NOMO-1 (cell line): ENCODE measurements at regions not wholly inside any gene's neighbourhood (a gene's known extent, or its start where the extent isn't known, plus 50 kb on each side); places are given as distances from the start of the nearest gene placed in this dataset.
"Not testable (repeated sequence)": the region's sequence is repeated elsewhere in the genome, so short reads cannot be mapped to it uniquely, and the experiment has no call there.

Experiments used
- DNase-seq, 2 experiments: peaks; one replicate each; lab custom pipeline; 2025; ENCODE audit not compliant: unreplicated experiment in 2 of 2; lab: John Stamatoyannopoulos, UW

DNA sequence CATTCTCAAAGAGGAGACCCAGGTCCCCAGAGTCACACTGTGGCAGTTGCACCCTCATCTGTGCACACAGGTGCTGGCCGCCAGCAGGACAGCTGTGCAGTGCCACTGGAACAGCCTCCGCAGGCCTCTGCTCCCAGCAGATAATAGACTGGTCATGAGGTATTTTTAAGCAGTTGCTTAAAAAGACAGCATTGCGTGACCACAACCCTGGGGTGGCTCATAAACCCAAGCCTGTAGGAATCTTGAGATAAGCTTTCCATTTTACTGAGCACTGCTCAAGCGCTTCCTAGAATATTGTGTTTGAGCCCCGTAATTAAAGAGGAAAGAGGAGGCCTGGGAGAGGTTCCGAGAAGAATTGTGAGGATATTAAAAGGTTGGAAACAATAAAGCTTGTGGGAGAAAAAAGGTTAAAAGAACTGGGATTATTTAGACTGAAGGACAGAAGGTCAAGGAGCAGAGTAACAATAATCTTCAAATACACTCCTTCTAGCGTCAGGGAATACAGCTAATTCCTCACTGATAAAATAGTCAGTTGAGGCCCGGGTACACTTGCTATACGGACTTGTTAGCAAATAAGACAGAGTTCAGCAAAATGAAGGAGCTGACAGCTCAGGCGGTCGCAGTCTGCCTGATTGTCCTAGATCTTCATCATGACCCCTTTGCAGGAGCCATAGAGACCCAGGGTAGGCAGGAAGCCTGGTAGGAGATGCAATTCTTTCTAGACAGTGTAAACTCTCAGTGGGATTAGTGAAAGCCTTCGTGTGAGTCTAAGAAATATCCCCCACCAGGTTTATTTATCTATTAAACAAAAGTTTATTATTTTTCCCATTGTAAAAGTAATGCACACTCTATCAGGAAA lies 86.2 kb upstream of the KIT start:
- DNase-seq, result no peak

DNA sequence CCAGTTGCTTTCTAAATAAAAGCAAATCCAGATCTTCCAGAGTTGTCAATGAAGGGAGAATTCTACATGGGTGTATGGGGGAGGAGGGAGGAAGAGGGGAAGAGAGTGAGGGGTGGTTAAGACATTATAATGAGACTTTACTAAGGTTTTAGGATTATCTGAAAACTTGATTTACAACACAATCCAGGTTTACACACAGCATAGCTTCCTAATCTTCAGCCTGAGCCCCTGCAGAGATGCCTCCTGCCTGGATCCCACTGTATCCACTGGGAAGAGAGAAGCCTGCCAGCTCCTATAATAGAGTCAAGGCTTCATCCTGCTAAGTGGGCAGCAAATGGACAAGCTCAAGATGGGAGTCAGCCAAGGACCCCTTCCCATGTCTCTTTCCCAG lies 85.6 kb upstream of the KIT start:
- DNase-seq, result no peak

DNA sequence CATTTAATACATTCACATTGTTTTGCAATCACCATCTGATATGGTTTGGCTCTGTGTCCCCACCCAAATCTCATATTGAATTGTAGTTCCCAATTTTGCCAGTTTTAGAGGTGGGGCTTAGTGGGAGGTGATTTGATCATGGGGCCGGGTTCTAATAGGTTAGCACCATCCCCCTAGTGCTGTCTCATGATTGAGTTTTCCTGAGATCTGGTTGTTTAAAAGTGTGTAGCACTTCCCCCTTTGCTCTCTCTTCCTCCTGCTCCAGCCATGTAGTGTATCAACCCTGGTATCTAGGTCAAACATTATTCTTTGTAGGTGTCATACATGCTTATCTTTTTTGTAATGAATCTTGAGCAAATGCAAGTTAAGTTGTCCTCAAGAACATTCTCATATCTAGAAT lies 83.3 kb upstream of the KIT start:
- DNase-seq, result no peak

DNA sequence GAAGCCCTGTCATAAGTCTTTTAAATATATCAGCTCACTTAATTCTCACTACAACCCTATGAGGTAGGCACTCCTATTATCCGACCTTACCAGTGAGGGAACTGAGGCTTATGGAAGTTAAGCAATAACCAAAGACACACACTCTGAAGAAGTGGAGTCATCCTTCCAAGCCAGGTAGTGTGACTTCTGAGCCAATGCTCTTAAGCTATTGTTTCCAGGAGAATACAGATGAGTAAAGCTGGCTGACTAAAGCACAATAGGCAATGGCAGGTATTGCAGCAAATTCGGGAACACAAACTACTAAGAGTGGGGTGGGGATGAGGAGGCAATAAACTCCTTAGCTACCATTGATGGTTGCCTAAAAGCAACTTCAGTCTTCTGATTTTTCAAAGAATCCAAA lies 81.8 kb upstream of the KIT start:
- DNase-seq, result no peak

DNA sequence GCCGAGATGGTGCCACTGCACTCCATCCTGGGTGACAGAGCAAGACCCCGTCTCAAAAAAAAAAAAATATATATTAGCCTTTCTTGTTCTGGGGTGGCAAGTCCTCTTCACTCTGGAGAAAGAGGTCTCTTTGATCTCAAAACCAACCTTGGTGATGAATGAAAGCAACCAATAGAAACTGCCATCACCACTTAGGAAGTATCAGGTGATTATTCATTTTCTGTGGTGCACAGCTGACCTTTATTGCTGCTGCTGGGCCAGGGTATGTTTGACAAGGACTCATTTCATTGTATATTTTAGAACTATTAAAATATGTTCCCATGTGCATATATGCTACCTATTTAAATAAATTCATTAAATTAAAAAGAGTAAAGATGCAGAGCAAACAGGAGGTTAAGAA lies 76.0 kb upstream of the KIT start:
- DNase-seq, result no peak

DNA sequence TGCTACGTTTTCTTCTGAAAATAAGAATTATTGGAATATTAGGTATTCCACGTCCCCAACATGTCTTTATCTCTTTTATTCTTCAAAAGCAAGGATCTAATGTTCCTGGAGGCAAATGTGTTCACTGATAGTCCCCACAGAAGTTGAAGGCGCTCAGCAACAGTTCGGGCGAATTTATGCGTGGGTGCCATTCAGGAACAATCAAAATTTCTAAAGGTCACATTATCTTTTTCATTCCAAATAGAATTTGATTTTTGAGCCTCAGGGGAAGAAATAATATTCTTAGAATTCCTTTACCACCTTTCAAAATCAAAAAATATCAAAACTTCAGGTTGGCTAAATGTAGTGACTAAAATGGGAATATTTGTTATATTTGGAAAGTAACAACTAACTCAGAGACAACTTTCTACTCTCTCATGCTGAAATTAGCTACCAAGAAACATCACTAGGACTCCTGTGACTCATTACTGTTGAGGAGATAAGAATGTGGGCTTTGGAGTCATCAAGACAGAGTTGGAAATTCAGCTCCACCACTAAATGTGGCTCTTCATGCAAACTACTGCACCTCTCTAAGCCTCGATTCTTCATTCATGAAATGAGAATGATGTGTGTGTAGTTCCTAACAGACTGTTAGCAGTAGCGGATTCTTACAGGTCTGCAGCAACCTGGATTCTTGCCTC lies 72.3 kb upstream of the KIT start:
- DNase-seq, result no peak

DNA sequence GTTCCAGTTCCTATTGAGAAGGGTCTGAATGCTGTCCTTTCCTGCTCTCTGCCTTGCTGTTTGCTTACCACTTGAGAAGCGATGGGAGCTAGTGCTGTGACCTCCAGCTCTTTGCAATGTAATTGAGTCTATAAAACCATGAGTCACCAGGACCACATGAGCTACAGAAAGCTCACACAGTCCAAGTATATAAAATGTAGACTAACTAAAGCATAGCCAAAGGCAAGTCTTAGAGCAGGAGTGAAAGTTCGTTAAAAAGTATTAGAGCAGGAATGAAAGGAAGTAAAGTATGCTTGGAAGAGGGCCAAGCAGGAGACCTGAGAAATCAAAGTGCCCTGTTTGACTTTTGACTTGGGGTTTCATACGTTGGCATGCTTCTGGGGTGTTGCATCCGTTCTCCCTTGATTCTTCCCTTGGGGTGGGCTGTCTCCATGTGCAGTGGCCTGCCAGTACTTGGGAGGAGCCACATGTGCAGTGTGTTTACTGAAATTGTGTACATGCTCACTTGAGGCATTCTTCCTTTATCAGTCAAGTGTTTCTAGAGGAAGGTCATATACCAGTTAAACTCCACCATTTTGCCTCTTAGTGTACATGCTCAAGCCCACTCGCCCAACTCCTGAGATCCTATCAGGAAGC lies 71.3 kb upstream of the KIT start:
- no peak for DNase-seq

DNA sequence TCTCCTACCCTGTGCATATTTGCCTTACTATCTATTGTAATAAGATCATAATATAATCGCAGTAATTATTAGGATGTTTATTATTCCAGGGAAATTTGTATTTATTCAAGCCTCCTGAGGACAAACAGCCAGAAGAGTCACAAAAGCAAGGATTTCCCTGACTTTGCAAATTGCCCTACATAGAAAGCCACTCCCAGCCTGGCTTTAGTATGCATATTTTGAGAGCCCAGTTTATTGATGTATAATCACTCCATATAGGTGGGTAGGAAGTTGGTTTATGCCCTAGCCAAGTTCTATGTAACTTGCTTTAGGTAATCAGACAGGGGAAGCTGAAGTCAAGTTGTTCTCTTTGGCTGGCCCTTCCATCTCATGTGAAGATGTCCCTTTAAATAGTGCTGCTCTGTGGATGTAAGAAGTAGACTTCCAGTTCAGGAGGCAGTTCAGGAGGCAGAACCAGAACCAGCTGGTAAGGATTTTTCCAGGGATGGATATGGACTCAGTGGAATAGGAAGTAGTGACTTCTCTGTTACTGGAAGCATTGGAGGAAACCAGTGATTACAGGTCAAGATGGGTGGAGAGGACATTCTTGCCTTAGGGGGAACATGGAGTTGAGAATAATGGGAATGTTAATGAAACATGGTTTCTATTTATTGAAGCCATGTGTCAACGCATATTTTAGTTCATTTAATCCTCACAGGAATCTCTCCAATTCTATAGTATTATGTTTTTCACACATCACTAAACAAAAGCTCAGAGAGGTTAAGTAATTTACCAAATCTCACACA lies 70.5 kb upstream of the KIT start:
- DNase-seq, result no peak

DNA sequence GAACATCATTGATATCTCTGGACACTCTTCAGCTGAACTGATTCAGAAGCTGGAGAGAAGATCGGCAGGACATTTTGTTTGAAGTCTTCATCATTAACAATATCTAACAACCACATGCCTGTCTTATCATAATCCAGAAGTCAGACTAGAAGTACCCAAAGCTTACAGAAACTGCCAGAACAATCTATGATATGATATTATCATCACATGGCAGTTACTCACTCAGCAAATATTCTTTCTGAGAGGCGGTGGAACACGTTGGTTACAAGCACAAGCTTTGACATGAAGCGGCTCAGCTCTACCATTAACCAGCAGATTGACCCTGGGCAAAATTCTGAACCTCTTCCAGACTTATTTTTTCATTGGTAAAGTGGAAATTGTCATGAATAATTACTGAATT lies 69.4 kb upstream of the KIT start:
- DNase-seq, result no peak

DNA sequence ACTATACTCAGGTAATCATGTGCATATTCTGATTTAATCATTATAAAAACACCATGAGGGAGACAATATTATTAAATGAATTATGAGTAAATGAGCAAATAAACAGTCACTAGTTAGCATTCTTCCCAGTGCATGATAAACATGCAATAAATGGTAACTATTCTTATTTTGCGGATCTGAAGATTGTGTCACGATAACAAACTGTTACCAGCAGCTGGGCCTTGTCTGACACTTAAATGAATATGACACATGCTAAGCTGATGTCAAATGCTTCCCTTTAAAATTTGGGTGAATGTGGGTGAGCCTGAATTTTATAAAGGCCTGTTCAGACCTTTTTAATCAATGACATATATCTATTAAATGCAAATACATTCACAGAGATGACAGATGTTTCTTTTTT lies 68.2 kb upstream of the KIT start:
- DNase-seq, result no peak

DNA sequence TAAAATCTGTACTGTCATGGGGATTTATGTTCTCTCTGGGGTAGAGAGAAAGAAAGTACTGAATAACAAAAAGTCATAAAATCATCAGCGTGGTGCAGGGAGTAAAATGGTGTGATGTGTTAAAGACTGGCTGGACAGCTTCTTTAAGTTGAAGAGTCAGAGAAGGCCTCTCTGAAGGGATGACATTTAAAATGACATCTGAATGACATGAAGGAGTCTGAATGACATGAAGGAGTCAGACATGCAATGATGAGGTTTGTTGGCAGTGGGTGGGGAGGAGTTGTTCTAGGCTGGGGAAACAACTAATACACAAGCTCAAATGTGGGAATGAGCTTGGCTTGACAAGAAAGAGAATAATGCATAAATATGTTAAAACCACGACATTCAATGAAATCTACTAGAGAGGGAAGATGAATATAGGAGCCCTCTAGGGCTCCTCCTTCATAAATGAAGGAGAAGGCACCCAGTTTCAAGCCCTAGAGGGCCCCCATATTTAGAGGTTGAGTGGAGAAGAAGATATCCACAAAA lies 63.9 kb upstream of the KIT start:
- no peak for DNase-seq

DNA sequence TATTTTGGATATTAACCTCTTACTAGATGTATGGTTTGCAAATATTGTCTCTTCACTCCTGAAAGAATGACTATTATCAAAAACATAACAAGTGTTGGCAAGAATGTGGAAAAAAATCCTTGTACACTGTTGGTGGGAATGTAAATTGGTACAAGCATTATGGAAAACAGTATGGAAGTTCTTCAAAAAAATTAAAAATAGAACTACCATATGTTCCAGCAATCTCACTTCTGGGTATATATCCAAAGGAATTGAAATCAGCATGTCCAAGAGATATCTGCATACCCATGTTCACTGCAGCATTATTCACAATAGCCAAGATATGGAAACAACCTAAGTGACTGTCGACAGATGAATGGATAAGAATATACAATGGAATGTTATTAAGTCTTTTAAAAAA lies 61.6 kb upstream of the KIT start:
- no peak for DNase-seq

DNA sequence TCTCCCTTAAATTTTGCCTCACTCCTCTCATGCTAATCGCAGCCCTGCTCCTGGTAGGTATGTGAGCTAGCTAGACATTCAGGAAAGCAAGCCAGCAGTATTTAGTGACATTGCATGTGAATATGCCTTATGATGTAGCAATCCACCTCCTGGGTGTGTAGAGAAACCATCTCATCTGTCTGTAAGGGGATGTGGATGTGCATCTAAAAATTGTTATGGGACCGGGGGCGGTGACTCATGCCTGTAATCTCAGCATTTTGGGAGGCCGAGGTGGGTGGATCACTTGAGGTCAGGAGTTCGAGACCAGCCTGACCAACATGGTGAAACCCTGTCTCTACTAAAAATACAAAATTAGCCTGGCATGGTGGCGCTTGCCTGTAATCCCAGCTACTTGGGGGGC lies 60.1 kb upstream of the KIT start:
- DNase-seq, result not testable (repeated sequence)

DNA sequence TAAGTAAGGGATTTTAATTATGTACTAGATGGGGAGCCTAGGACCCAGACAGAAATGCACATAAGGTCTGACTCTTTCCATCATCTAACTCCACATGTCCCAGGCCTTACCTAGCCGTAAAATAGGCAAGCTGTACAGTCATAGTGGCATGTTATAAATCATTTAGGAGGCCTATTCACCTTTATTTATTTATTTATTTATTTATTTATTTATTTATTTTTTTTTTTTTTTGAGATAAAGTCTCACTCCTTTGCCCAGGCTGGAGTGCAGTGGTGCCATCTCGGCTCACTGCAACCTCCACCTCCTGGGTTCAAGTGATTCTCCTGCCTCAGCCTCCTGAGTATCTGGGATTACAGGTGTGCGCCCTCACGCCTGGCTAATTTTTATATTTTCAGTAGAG lies 55.6 kb upstream of the KIT start:
- not testable (repeated sequence) for DNase-seq

DNA sequence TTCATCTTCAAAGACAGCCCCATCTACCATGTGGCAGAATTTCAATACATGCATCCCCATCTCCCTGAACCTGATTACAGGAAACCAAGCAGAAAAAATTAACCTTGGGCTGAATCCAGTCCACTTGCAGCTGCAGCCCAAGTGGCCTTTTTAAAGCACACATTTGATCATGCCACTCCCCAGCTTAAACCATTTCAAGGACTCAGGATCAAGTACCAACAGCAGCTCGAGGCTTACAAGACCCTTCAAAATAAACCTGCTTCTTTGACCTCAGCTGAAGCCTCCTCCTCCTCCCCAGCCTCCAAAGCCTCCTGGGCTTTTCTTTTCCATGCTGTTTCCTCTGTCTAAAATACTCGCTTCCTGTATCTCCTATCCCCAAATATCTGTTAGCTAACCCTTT lies 50.7 kb upstream of the KIT start:
- DNase-seq, result no peak

DNA sequence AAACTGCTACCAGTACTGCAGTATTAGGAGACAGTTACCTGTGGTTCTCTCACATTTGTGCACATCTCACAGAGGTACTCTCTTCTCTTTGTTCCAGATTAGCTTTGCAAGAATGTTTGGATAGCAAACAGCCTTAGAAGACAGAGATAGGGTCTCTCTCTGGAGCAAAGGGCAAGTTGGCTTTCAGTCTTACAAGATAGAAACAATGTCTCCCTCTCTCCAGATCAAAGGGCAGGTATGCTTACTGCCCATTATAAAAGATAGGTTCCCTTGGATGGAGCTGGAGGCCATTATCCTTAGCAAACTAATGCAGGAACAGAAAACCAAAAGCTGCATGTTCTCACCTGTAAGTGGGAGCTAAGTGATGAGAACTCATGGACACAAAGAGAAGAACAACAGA lies 50.2 kb upstream of the KIT start:
- DNase-seq, result no peak
